Astrocyte (in vitro differentiated cells and primary cell): ENCODE measurements at regions not wholly inside any gene's neighbourhood (a gene's known extent, or its start where the extent isn't known, plus 50 kb on each side); places are given as distances from the start of the nearest gene placed in this dataset.
"Not testable (repeated sequence)": the region's sequence is repeated elsewhere in the genome, so short reads cannot be mapped to it uniquely, and the experiment has no call there.

Experiments
- DNase-seq: peaks from one replicate; pipeline ENCODE4 v3.0.0-alpha.2; 2010; ENCODE audit warnings: low read depth
- FAIRE-seq: peaks from 2 replicates; lab custom pipeline; 2011; peaks lifted over from hg19 to GRCh38; lab: Jason Lieb, UNC
- H2AFZ ChIP-seq: 2 replicates; pipeline ENCODE4 v1.6.0; 2012; ENCODE audit warnings: low read depth, low read length, inconsistent platforms
- H3K27ac ChIP-seq: 2 replicates; pipeline ENCODE4 v1.5.1; 2011; ENCODE audit warnings: low read depth, low read length, inconsistent platforms
- H3K27me3 ChIP-seq: 2 replicates; pipeline ENCODE4 v1.6.0; 2011; ENCODE audit warnings: low read length, inconsistent platforms; ENCODE audit not compliant: insufficient read depth
- H3K36me3 ChIP-seq: 2 replicates; pipeline ENCODE4 v1.5.1; 2011; ENCODE audit warnings: low read length, inconsistent platforms; ENCODE audit not compliant: insufficient read depth
- H3K4me1 ChIP-seq: 2 replicates; pipeline ENCODE4 v1.5.1; 2011; ENCODE audit warnings: low read length, inconsistent platforms; ENCODE audit not compliant: insufficient read depth
- H3K4me2 ChIP-seq: 2 replicates; pipeline ENCODE4 v1.6.0; 2012; ENCODE audit warnings: low read length, inconsistent platforms
- H3K4me3 ChIP-seq: 2 replicates; pipeline ENCODE4 v1.5.1; 2011; ENCODE audit warnings: low read depth, mild to moderate bottlenecking, low read length, inconsistent platforms; ENCODE audit not compliant: insufficient read depth
- H3K79me2 ChIP-seq: 2 replicates; pipeline ENCODE4 v1.6.0; 2012; ENCODE audit warnings: mild to moderate bottlenecking, low read length, inconsistent platforms; ENCODE audit not compliant: insufficient read depth
- H3K9ac ChIP-seq: 2 replicates; pipeline ENCODE4 v1.6.0; 2012; ENCODE audit warnings: mild to moderate bottlenecking, low read length, inconsistent platforms
- H3K9me3 ChIP-seq: 2 replicates; pipeline ENCODE4 v1.5.1; 2012; ENCODE audit warnings: low read depth, mild to moderate bottlenecking, low read length, inconsistent platforms; ENCODE audit not compliant: insufficient read depth
- H4K20me1 ChIP-seq: 2 replicates; pipeline ENCODE4 v1.6.0; 2012; ENCODE audit warnings: low read length, inconsistent platforms; ENCODE audit not compliant: insufficient read depth
- H3K27ac Mint-ChIP-seq: one replicate; pipeline ENCODE4 v1.8.0; 2021; ENCODE audit warnings: mild to moderate bottlenecking, mixed read lengths; ENCODE audit not compliant: unreplicated experiment
- H3K27me3 Mint-ChIP-seq: one replicate; pipeline ENCODE4 v1.8.0; 2021; ENCODE audit warnings: low read depth, mixed read lengths; ENCODE audit not compliant: unreplicated experiment
- H3K36me3 Mint-ChIP-seq: one replicate; pipeline ENCODE4 v1.8.0; 2021; ENCODE audit warnings: low read depth, mixed read lengths; ENCODE audit not compliant: unreplicated experiment
- H3K4me1 Mint-ChIP-seq: one replicate; pipeline ENCODE4 v1.8.0; 2021; ENCODE audit warnings: low read depth, mixed read lengths; ENCODE audit not compliant: unreplicated experiment
- H3K4me3 Mint-ChIP-seq: one replicate; pipeline ENCODE4 v1.8.0; 2021; ENCODE audit warnings: mild to moderate bottlenecking, moderate library complexity, mixed read lengths; ENCODE audit not compliant: unreplicated experiment
- H3K9me3 Mint-ChIP-seq: one replicate; pipeline ENCODE4 v1.8.0; 2021; ENCODE audit warnings: mild to moderate bottlenecking, mixed read lengths; ENCODE audit not compliant: unreplicated experiment
- CTCF ChIP-seq: IDR thresholded peaks from 2 replicates; pipeline ENCODE4 v1.5.1; 2011; ENCODE audit warnings: low read depth, mild to moderate bottlenecking, inconsistent platforms, low read length, moderate library complexity; ENCODE audit not compliant: insufficient read depth
- EZH2 ChIP-seq: IDR thresholded peaks from 2 replicates; pipeline ENCODE4 v1.6.1; 2012; ENCODE audit warnings: mild to moderate bottlenecking, low read length, inconsistent platforms; ENCODE audit not compliant: insufficient read depth

- Histone ChIP-seq H3K36me3 (no peaks in the 10 kb centered on the region), H3K4me1 (peaks cover 5% of the 10 kb centered on the region), H4K20me1 (no peaks in the 10 kb centered on the region), H2AFZ (no peak overlapping the region), H3K4me3 (no peak overlapping the region), H3K79me2 (no peaks in the 10 kb centered on the region), H3K27ac (no peak overlapping the region), H3K9ac (no peak overlapping the region), H3K27me3 (no peaks in the 10 kb centered on the region), H3K9me3 (no peaks in the 10 kb centered on the region), H3K4me2 (no peak overlapping the region)
- Mint-ChIP-seq H3K36me3 (no peaks in the 10 kb centered on the region), H3K27me3 (peaks cover 2% of the 10 kb centered on the region), H3K4me1 (peaks cover 4% of the 10 kb centered on the region), H3K27ac (no peak overlapping the region), H3K4me3 (no peak overlapping the region), H3K9me3 (peaks cover 6% of the 10 kb centered on the region)
- DNase-seq (no peak), FAIRE-seq (no peak)
- no peak for TF ChIP-seq CTCF
- no peak for TF ChIP-seq EZH2
Observed at GRCh38 chr15:87671289-87671688, 585.2 kb downstream of the NTRK3 start.

- H3K27ac Mint-ChIP-seq = no peak overlapping the region
- TF ChIP-seq EZH2 = no peak
- no peak for TF ChIP-seq CTCF
- Histone ChIP-seq H3K27ac (no peak overlapping the region), H3K4me1 (peaks cover 5% of the 10 kb centered on the region), H3K79me2 (no peaks in the 10 kb centered on the region), H3K36me3 (no peaks in the 10 kb centered on the region), H3K27me3 (no peaks in the 10 kb centered on the region), H3K9me3 (no peaks in the 10 kb centered on the region), H3K4me2 (no peak overlapping the region), H3K9ac (no peak overlapping the region), H3K4me3 (no peak overlapping the region), H4K20me1 (no peaks in the 10 kb centered on the region), H2AFZ (no peak overlapping the region)
- FAIRE-seq = no peak
- DNase-seq = no peak
- peaks cover 6% of the 10 kb centered on the region for H3K9me3 Mint-ChIP-seq
- peaks cover 4% of the 10 kb centered on the region for H3K4me1 Mint-ChIP-seq
- no peaks in the 10 kb centered on the region for H3K36me3 Mint-ChIP-seq
- peaks cover 2% of the 10 kb centered on the region for H3K27me3 Mint-ChIP-seq
- no peak overlapping the region for H3K4me3 Mint-ChIP-seq
Observed at GRCh38 chr15:87669846-87670245, 586.7 kb downstream of the NTRK3 start.

GRCh38 chr15:87668768-87669564, 587.6 kb downstream of the NTRK3 start:
- H2AFZ ChIP-seq, H3K9ac ChIP-seq, H3K9me3 ChIP-seq, H3K4me1 Mint-ChIP-seq, H4K20me1 ChIP-seq, H3K27me3 Mint-ChIP-seq, FAIRE-seq, H3K4me2 ChIP-seq, H3K36me3 Mint-ChIP-seq, H3K4me1 ChIP-seq, H3K27me3 ChIP-seq, H3K9me3 Mint-ChIP-seq, H3K4me3 Mint-ChIP-seq, H3K79me2 ChIP-seq, H3K4me3 ChIP-seq, H3K36me3 ChIP-seq: not testable (repeated sequence)
- H3K27ac Mint-ChIP-seq = peak overlapping the region; percentile 37
- DNase-seq = peak; percentile 83
- H3K27ac ChIP-seq = peak overlapping the region; percentile 12
